B cell (primary cell): ENCODE measurements at regions not wholly inside any gene's neighbourhood (a gene's known extent, or its start where the extent isn't known, plus 50 kb on each side); places are given as distances from the start of the nearest gene placed in this dataset.

ENCODE experiments used
- CTCF ChIP-seq: fragments of 200-600 bp; IDR thresholded peaks from one replicate; pipeline ENCODE4 v1.8.0; 2022; ENCODE audit warnings: antibody characterized with exemption, mild to moderate bottlenecking
- EZH2 ChIP-seq: IDR thresholded peaks from 2 replicates; pipeline ENCODE4 v1.6.1; 2012; ENCODE audit warnings: borderline replicate concordance, low read depth, mild to moderate bottlenecking, moderate library complexity, low read length; ENCODE audit not compliant: insufficient read depth, poor library complexity, severe bottlenecking

DNA sequence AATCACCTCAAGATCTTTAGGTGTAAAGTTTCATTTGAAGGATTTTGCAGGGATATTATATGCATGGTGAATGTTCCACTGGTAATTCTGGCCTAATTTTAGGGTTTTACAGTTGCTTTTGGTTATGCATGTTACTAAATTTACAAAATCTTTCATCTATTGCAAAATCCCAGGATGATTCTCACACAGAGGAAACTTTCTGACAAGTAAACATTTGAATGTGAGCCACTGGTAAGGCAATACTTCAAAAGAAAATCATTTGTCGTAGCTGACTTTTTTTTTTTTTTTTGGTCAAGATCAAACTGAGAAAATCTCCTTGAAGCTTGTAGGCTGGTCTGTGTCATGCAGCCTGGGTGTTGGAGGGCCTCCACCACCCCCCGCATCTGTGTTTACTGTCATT lies 141.9 kb upstream of the EXOC2 start:
- TF ChIP-seq EZH2 = no peak
- TF ChIP-seq CTCF = no peak
